Astrocyte of the spinal cord (primary cell): ENCODE measurements at regions not wholly inside any gene's neighbourhood (a gene's known extent, or its start where the extent isn't known, plus 50 kb on each side); places are given as distances from the start of the nearest gene placed in this dataset.
A peak's percentile ranks its signal among the peaks of the same experiment; 100 is the strongest.
"Not testable (repeated sequence)": the region's sequence is repeated elsewhere in the genome, so short reads cannot be mapped to it uniquely, and the experiment has no call there.

ENCODE experiments used
- DNase-seq: peaks from one replicate; pipeline ENCODE4 v3.0.0; 2011; ENCODE audit warnings: low read depth, low spot score
- H3K4me3 ChIP-seq: 2 replicates; pipeline ENCODE4 v1.5.1; 2011; ENCODE audit warnings: low read depth, mild to moderate bottlenecking, low read length, moderate library complexity
- in situ Hi-C: cut with HindIII; loops from 2 replicates; pipeline ENCODE4 v1.10.0; 2017; ENCODE audit warnings: low sequenced_read_pairs
- TF ChIP-seq, protein P1 (sequence below): IDR thresholded peaks from 2 replicates; pipeline ENCODE4 v1.5.1; 2012; ENCODE audit warnings: low read depth, mild to moderate bottlenecking, low read length, inconsistent platforms

DNA sequence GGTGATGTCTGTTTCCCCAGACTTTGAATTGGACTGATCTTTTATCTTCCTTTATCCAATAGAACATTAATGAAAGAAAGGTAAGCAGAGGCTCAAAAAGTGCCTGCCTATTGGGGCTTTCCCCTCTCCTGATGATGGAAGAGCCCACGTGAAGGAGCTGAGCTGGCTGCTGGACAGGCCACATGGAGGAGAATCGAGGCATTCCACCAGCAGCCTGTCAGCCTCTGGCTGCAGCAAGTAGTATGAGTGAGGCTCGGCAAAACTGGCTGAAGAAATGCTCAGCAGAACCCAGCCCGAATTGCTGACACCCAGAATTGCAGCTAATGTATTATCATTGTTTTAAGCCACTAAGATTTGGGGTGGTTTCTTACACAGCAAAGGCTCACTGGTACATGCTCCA is 66.5 kb upstream of the STC2 start:
- in situ Hi-C loops, result no loop called here
- no peak for DNase-seq
- no peak overlapping the region for H3K4me3 ChIP-seq
- TF ChIP-seq, protein P1, sequence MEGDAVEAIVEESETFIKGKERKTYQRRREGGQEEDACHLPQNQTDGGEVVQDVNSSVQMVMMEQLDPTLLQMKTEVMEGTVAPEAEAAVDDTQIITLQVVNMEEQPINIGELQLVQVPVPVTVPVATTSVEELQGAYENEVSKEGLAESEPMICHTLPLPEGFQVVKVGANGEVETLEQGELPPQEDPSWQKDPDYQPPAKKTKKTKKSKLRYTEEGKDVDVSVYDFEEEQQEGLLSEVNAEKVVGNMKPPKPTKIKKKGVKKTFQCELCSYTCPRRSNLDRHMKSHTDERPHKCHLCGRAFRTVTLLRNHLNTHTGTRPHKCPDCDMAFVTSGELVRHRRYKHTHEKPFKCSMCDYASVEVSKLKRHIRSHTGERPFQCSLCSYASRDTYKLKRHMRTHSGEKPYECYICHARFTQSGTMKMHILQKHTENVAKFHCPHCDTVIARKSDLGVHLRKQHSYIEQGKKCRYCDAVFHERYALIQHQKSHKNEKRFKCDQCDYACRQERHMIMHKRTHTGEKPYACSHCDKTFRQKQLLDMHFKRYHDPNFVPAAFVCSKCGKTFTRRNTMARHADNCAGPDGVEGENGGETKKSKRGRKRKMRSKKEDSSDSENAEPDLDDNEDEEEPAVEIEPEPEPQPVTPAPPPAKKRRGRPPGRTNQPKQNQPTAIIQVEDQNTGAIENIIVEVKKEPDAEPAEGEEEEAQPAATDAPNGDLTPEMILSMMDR, result no peak

DNA sequence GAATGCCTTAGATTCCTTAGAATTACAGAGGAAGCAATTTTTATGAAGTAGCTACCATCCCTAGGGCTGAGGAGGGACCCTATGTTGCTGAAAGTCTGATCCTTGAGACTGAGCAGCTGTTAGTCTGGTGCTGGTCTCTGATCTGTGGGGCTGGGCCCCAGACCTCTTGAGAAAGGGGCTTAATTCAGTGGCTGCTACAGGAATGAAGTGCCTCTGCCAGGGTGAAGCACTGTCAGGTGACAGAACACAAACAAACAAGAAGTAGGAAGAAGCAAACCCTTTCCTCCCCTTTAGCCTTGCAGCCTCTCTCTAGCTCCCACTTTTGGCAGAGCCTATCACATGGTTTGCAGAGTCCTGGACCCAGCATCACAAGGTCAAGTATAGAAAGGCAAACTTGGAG is 64.0 kb upstream of the STC2 start:
- in situ Hi-C loops, result no loop called here
- DNase-seq, result no peak
- H3K4me3 ChIP-seq, result no peak overlapping the region
- TF ChIP-seq, protein P1, result no peak

DNA sequence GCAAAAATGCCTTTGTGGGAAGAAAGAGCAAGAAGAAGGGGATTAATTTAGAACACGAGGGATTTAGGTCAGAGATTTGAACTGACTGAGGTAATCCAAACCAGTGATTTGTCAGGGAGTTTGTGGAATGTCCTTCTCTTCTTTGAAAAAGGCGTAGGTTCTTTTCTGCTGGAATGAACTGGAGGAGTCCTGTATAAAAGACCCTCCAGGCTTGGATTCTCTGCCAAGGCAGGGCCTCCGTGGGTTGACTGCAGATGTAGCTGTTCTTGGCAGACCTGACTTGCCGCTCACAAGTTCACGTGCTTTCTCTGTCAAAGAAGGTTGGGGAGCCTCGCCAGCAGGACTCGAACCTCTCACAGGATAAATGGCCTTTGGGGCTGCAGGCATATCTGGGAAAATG is 62.8 kb upstream of the STC2 start:
- no peak overlapping the region for H3K4me3 ChIP-seq
- DNase-seq, result no peak
- in situ Hi-C loops, result no loop called here
- TF ChIP-seq, protein P1, result no peak

DNA sequence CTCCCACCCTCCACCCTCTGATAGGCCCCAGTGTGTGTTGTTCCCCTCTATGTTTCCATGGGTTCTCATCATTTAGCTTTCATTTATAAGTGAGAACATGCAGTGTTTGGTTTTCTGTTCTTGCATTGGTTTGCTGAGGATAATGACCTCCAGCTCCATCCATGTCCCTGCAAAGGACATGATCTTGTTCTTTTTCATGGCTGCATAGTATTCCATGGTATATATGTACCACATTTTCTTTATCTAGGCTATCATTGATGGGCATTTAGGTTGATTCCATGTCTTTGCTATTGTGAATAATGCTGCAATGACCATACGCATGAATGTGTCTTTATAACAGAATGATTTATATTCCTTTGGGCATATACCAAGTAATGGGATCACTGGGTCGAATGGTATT is 59.1 kb upstream of the STC2 start:
- H3K4me3 ChIP-seq, DNase-seq, in situ Hi-C loops: not testable (repeated sequence)

DNA sequence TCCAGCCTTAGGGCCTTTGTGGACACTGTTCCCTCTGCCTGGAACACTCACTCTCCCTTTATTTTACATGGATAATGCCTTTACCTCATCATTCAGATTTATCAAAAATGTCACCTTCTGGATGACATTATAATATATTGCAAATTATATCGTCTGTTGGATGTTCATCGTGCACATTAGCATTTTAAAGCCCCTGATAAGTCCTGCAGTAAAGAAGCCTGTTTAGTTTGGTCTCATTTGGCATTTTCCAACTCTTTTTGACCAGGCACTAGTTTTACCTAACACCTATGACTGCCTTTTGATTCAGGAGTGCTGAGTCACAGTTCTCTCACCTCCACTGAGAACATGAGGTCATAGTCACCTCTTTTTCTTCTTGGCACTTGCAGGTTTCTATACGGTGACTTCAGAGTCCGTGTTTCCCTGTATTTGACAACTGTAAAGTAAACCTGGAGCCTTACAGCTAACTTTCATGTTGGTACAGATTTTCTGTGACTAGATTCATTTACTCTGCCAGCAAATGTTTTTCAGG is 57.7 kb upstream of the STC2 start:
- in situ Hi-C loops, result no loop called here

DNA sequence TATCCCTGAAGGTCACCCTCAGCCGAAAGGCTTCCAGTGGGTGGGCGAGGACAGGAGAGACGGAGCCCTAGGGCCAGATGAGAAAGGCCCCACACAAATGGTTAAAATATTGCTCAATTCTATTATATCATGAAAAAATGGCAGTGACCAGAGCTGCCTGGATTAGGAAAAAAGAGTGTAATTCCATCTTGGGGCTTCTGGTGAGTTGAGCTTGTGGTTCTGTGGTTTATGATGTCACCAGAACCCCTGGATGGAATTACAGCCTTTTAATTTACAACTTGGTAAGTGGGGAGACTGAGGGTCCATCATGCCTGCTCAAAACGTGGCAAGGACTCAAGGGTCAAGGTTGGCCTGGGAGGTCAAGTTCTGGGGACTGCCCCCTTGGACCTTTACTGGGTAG is 55.5 kb upstream of the STC2 start:
- in situ Hi-C loops, result no loop called here
- DNase-seq, result peak; percentile 7
- H3K4me3 ChIP-seq, result no peak overlapping the region
- TF ChIP-seq, protein P1, result no peak

More for the DNA sequence above, 57.7 kb upstream of the STC2 start:
- no peak for DNase-seq
- H3K4me3 ChIP-seq, result no peak overlapping the region
- TF ChIP-seq, protein P1, result no peak

DNA sequence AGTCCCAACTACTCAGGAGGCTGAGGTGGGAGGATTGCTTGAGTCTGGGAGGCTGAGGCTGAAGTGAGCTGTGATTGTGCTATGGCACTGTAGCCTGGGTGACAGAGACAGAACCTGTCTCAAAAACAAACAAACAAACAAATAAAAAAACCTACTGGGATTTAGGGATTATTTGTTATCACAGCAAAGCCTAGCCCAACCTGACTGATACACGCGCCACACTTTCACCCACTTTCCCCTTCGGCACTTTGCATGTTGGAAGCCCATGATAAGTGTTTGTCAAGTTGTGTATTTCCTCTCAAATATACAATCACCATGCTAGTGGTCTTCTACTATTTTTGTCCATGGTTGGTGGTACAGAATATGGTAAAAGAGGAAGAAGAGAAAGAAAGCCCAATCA is 50.5 kb upstream of the STC2 start:
- in situ Hi-C loops, result no loop called here
- no peak overlapping the region for H3K4me3 ChIP-seq
- DNase-seq, result no peak
- TF ChIP-seq, protein P1, result no peak
